T-helper 17 cell (primary cell): ENCODE measurements at regions not wholly inside any gene's neighbourhood (a gene's known extent, or its start where the extent isn't known, plus 50 kb on each side); places are given as distances from the start of the nearest gene placed in this dataset.
"Not testable (repeated sequence)": the region's sequence is repeated elsewhere in the genome, so short reads cannot be mapped to it uniquely, and the experiment has no call there.

Source experiments
- ATAC-seq: fragments of 150-1000 bp; cut with Tn5 transposase; 2 replicates; pipeline ENCODE4 v1.10.0; 2021; ENCODE audit warnings: mild to moderate bottlenecking, moderate library complexity
- DNase-seq, 3 donors: peaks; one replicate each; pipeline versions ENCODE4 v3.0.0 to v3.0.0-alpha.2; 2020 to 2021
- H3K9me3 ChIP-seq: one replicate; pipeline ENCODE4 v1.7.0; 2013; ENCODE audit warnings: low read length, mild to moderate bottlenecking; ENCODE audit not compliant: control insufficient read depth, poor library complexity, severe bottlenecking
- H3K27ac Mint-ChIP-seq: one replicate; pipeline ENCODE4 v1.8.0; 2022; ENCODE audit warnings: mild to moderate bottlenecking, moderate library complexity, mixed read lengths
- H3K27me3 Mint-ChIP-seq: one replicate; pipeline ENCODE4 v1.8.0; 2022; ENCODE audit warnings: mixed read lengths
- H3K36me3 Mint-ChIP-seq: one replicate; pipeline ENCODE4 v1.8.0; 2022; ENCODE audit warnings: low read depth, mixed read lengths
- H3K4me1 Mint-ChIP-seq: one replicate; pipeline ENCODE4 v1.8.0; 2022; ENCODE audit warnings: mild to moderate bottlenecking, mixed read lengths
- H3K4me3 Mint-ChIP-seq: one replicate; pipeline ENCODE4 v1.8.0; 2022; ENCODE audit warnings: mild to moderate bottlenecking, moderate library complexity, mixed read lengths

DNA sequence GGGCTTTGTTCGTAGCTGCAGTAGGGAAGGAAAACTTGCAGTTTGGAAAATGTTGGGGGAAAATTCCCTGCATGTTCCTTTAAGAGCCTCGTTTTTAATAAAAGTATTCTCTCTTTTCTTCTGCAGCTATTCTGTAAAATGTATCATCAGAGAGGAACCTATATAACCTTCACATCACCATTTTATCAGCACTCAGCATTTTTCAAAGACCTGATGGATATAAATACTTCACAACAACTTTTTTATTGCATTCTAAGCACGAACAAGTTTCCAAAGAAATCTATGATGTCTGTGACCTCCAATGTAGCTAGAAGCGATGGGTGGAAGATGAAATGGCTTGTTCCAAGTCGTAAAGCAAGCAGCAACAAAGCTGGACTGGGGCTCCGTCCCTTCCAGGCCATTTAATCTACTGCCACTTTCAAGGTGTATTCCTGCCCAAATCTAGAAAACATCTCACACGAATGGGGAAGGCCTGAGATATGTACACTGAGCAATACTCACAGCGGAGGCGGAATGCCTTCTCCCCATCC lies 84.0 kb downstream of the NSUN2 start:
- Mint-ChIP-seq H3K36me3 (no peaks in the 10 kb centered on the region), H3K27ac (no peak overlapping the region), H3K4me1 (peaks cover 5% of the 10 kb centered on the region), H3K27me3 (peaks cover 50% of the 10 kb centered on the region), H3K4me3 (no peak overlapping the region)
- ATAC-seq (no peak), DNase-seq (no peak)
- no peaks in the 10 kb centered on the region for H3K9me3 ChIP-seq

DNA sequence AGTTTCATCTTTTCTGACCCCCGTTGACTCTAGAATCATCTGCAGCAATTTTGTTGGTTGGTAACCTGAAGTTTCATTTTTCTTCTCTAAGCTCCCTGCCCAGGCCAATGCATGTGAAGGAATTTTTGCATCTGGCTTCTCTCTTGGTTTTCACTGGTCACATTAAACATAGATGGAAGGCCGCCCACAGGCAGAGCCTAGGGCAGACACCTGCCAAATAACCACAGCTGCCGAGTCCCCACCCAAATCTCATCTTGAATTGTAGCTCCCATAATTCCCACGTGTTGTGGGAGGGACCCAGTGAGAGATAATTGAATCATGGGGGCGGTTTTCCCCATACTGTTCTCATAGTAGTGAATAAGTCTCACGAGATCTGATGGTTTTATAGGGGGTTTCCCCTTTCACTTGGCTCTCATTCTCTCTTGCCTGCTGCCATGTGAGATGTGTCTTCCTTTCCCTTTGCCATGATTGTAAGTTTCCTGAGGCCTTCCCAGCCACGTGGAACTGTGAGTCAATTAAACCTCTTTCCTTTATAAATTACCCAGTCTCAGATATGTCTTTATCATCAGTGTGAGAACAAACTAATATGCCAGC lies 84.8 kb downstream of the NSUN2 start:
- not testable (repeated sequence) for H3K4me1 Mint-ChIP-seq, H3K36me3 Mint-ChIP-seq, H3K4me3 Mint-ChIP-seq, H3K9me3 ChIP-seq, H3K27ac Mint-ChIP-seq, DNase-seq, ATAC-seq
- peaks cover 44% of the 10 kb centered on the region for H3K27me3 Mint-ChIP-seq

DNA sequence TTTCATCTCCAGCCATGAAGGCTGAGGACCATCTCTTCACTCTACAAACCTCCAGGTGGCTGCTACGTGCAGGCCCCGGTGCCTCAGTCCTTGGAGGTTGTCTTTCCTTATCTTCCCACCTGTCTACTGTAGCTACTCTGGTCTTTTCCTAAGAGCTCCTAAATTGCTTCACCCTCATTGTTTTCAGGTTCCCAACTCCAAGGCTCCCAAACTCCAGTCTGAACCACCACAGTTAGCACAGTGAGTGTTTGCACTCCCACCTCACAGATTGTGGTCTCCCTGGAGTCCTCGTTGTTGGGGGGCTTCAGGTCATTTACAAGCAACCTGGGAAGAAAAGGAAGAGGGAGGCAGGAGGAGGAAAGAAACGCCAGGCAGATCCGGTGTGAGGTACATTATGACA lies 85.3 kb downstream of the NSUN2 start:
- no peak overlapping the region for H3K27ac Mint-ChIP-seq
- H3K4me3 Mint-ChIP-seq, result no peak overlapping the region
- DNase-seq (no peak), ATAC-seq (no peak)
- peaks cover 39% of the 10 kb centered on the region for H3K27me3 Mint-ChIP-seq
- peaks cover 5% of the 10 kb centered on the region for H3K4me1 Mint-ChIP-seq
- no peaks in the 10 kb centered on the region for H3K36me3 Mint-ChIP-seq
- H3K9me3 ChIP-seq, result no peaks in the 10 kb centered on the region

DNA sequence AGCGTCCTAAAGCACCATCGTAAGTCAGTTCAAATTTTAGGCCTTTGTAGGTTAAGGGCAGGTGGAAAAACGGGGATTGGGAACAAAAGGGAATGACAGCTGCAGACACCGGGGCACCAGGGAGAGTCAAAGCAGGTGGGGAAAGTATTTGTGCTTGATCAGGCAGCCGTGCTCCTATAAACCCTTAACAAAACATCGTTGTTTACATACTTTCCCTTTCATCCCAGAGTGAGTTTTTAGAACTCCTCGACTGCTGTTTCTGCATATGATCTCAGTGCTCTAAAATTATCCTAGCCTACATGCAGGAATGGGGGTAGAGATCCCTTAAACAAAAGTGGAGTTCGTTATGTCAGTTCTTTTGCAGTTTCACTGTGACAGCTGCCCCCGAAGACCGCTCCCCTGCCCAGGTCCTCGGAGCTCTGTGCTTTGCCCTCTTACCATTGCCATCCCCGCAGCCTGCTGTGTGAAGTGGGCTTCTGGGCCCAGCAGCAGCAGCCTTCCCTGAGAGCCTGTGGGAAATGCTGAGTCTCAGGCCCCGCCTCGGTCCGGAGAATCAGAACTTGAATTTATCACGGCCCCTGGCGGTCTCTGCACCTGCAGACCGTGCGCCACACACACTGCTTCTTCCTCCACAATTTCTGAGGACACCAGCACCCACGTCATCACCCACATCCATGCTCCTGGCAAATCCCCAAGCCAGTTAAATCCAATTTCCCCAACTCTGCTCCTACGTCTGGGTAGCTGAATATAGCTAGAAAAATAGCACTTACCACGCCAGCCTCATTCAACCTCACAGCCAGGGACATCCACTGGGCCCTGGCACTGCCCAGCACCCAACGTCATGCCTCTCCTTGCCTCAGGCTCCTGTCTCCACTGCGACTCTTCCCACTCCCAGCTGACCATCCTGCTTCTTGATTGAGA lies 86.8 kb downstream of the NSUN2 start:
- no peaks in the 10 kb centered on the region for H3K36me3 Mint-ChIP-seq
- H3K4me3 Mint-ChIP-seq, result no peak overlapping the region
- peaks cover 5% of the 10 kb centered on the region for H3K4me1 Mint-ChIP-seq
- H3K9me3 ChIP-seq, result no peaks in the 10 kb centered on the region
- DNase-seq (no peak), ATAC-seq (no peak)
- peaks cover 37% of the 10 kb centered on the region for H3K27me3 Mint-ChIP-seq
- no peak overlapping the region for H3K27ac Mint-ChIP-seq

DNA sequence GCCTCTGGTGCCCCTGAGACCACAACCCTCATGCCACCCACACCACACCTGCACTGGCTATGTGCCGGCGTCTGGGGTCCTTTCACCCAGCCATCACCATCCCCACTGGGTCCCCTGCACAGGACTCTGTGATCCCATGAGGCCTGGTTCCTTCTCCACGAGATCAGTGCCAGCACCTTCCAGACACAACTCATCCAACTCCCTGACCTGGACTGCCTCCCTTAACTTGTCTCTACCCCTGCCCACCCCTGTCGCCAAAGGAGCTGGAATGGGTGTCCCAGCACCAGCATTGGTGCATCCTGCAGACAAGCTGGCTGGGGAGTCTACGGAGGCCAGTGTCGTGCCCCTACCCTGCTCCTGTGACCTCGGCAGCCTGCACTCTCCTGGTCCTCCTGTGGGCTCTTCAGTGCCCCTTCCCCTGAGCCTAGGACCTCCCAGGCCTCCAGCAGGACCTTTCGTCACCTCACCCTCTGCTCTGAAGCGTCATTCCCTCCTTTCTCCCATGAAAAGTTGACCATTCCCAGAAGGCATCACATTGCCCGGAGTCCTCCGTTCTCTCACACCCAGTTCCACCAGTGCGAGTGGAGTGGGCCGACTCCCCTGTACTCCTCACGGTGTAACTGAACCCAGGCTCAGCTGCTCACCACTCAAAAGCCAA lies 87.7 kb downstream of the NSUN2 start:
- Mint-ChIP-seq H3K36me3 (no peaks in the 10 kb centered on the region), H3K27me3 (peaks cover 35% of the 10 kb centered on the region), H3K27ac (no peak overlapping the region), H3K4me3 (no peak overlapping the region), H3K4me1 (peaks cover 5% of the 10 kb centered on the region)
- DNase-seq, result no peak
- no peak for ATAC-seq
- no peaks in the 10 kb centered on the region for H3K9me3 ChIP-seq

DNA sequence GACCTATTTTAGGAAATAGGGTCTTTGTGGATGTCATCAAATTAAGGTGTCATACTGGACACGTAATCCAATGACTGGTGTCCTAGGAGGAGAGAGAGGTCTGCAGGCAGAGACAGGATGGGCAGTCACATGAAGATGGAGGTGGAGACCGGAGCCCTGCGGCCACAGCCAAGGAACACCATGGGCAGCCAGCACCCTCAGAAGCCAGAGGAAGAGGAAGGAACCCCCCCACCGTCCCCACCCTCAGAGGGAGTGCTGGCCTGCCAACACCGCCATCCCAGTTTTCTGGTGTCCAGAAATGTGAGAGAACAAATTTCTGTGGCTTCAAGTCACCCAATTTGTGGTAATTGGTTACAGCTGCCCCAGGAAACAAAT lies 88.3 kb downstream of the NSUN2 start:
- DNase-seq (no peak), ATAC-seq (no peak)
- peaks cover 34% of the 10 kb centered on the region for H3K27me3 Mint-ChIP-seq
- H3K36me3 Mint-ChIP-seq, result no peaks in the 10 kb centered on the region
- peaks cover 4% of the 10 kb centered on the region for H3K4me1 Mint-ChIP-seq
- no peaks in the 10 kb centered on the region for H3K9me3 ChIP-seq
- no peak overlapping the region for H3K4me3 Mint-ChIP-seq
- H3K27ac Mint-ChIP-seq, result no peak overlapping the region
